GM20000 (cell line): ENCODE measurements at regions not wholly inside any gene's neighbourhood (a gene's known extent, or its start where the extent isn't known, plus 50 kb on each side); places are given as distances from the start of the nearest gene placed in this dataset.

Experiments used
- DNase-seq: peaks from one replicate; pipeline ENCODE4 v3.0.0; 2012; ENCODE audit warnings: low spot score
- CTCF ChIP-seq: IDR thresholded peaks from 2 replicates; pipeline ENCODE4 v1.5.1; 2012; ENCODE audit warnings: mild to moderate bottlenecking, control low read depth; ENCODE audit errors: extremely low read depth, missing control alignments

DNA sequence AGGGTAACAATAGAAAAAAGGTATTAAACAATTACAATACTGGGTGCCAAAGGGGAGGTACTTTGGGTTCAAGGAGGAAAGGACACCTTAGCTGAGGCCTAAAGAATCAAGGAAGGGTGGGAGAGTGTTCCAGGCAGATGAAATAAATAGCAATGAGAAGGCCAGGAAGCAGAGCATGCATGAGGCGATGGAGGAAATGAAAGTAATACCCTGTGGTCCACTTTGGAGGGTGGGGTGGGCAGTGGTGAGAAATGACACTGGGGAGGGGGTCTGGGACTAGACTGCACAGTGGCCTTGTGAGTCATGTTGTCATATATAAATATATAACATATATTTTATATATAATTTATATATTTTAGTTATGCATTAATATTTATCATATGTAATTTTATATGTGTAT, 55.9 kb downstream of the BHLHE40 start:
- no peak for DNase-seq
- no peak for TF ChIP-seq CTCF

DNA sequence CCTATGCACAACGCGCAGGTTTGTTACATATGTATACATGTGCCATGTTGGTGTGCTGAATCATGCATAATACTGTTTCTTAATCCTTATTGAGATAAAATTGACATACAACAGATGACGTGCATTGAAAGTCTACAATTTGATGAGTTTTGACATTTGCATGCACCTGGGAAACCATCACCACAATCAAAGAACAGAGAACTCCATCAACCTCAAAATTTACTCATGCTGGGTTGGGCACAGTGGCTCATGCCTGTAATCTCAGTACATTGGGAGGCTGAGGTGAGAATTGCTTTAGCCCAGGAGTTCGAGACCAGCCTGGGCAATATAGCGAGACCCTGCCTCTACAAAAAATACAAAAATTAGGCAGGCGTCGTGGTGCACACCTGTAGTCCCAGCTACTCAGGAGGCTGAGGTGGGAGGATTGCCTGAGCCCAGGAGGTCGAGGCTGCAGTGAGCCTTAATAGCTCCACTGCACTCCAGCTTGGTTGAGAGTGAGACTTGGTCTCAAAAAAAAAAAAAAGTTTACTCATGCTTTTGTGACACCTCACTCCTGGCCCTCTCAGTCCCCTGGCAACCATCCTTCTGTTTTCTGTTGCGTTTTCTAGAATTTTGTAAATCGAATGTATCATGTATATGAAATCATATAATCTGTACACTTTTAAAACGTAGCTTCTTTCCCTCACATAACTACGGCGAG, 56.6 kb downstream of the BHLHE40 start:
- no peak for TF ChIP-seq CTCF
- DNase-seq: no peak

- DNase-seq: no peak
- TF ChIP-seq CTCF: no peak
Measured at GRCh38 chr3:5036392-5036766, 57.1 kb downstream of the BHLHE40 start.

DNA sequence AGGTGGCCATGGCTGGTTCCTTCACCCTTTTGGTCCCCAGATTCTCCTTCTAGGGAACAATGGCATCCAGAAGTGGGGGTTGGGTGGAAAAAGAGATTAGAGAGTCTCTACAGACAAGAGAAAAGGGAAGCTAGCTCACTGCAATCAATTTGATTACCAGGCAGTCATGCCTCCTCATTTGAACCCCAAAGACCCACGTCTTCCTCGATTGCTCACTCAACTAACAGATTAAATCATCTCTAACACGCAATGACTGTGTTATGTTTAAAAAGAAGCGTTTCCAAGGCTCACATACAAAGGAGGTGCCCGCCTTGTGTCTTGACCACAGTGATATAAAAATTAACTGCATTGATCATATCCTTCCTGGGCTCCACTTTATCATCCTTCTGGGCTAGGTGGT, 57.6 kb downstream of the BHLHE40 start:
- no peak for TF ChIP-seq CTCF
- no peak for DNase-seq

DNA sequence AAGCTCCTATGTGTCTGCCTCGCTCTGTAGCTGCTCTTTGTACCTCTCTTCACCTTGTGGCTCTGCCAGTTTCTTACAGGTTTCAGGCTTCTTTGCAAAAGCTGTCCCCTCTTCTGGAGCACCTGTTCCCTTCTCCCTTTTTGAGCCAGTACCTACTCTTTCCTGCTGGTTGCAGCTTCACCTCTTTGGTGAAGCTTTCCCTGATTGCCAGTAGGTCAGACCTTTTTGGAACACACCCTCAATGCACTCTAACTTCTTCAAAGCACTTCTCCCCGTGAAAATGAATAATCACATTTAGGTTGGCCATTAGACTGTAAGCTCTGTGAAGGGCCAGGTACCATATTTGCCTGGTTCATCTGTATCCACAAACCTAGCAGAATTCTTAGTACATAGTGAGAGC, 60.3 kb downstream of the BHLHE40 start:
- TF ChIP-seq CTCF: no peak
- DNase-seq: no peak

DNA sequence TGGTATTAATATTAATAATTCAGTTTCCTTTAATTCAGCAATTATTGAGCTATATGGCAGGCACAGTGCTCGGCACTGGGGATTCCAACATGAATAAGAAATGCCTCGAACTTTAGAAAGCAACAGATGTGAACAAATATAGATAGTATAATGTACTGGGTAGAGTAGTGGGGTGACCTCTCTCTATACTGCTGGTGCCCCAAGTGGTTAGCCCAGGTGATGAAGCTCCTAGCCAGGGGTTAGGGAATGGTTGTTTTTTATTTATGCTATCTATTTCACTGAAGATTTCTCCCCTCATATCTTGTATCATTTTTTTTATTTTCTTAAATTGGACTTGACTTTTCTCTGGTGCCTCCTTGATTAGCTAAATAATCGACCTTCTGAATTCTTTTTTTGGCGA, 62.1 kb downstream of the BHLHE40 start:
- TF ChIP-seq CTCF: no peak
- DNase-seq: no peak

- DNase-seq: no peak
- TF ChIP-seq CTCF: no peak
Measured at GRCh38 chr3:5045961-5046360, 66.7 kb downstream of the BHLHE40 start.
